Psoas muscle (tissue), 7 donors: ENCODE measurements at regions not wholly inside any gene's neighbourhood (a gene's known extent, or its start where the extent isn't known, plus 50 kb on each side); places are given as distances from the start of the nearest gene placed in this dataset.

ENCODE experiments used
- ATAC-seq, 4 donors: fragments of 200-7000 bp; cut with Tn5 transposase; one replicate each; pipeline ENCODE4 v1.9.1; 2020; ENCODE audit warnings: moderate library complexity in 3 of 4, mild to moderate bottlenecking in 2 of 4
- DNase-seq, 2 donors: peaks; one replicate each; pipeline ENCODE4 v3.0.0-alpha.2; 2020
- H3K27ac ChIP-seq: fragments of 200-600 bp; one replicate; pipeline ENCODE4 v1.8.0; 2022
- H3K27me3 ChIP-seq, 3 donors: fragments of 200-600 bp in 1 of 3; one replicate each; pipeline versions ENCODE4 v1.6.1 to v1.8.0; 2013 to 2022; ENCODE audit warnings: low read length in 2 of 3, mild to moderate bottlenecking in 2 of 3, moderate library complexity in 1 of 3; ENCODE audit not compliant: insufficient read depth in 3 of 3
- H3K36me3 ChIP-seq, 2 donors: fragments of 200-600 bp in 1 of 2; one replicate each; pipeline versions ENCODE4 v1.6.1 to v1.8.0; 2013 to 2022; ENCODE audit warnings: low read depth in 1 of 2, mild to moderate bottlenecking in 1 of 2, moderate library complexity in 1 of 2; ENCODE audit not compliant: insufficient read depth in 1 of 2
- H3K4me1 ChIP-seq: fragments of 200-600 bp; one replicate; pipeline ENCODE4 v1.8.0; 2022
- H3K4me3 ChIP-seq: fragments of 200-600 bp; one replicate; pipeline ENCODE4 v1.8.0; 2022; ENCODE audit warnings: mild to moderate bottlenecking
- H3K9me3 ChIP-seq: fragments of 200-600 bp; one replicate; pipeline ENCODE4 v1.8.0; 2022
- CTCF ChIP-seq: fragments of 200-600 bp; IDR thresholded peaks from one replicate; pipeline ENCODE4 v1.8.0; 2022; ENCODE audit warnings: antibody characterized with exemption
- WGBS, 3 donors: extraction: QIAGEN DNeasy Blood & Tissue Kit; methylation state at CpG; one replicate each; pipeline versions ENCODE4 v1.1.6 to v1.1.7; 2013; 5-methylcytosine and 5-hydroxymethylcytosine counted together
- intact Hi-C, 2 donors: fragments of 100-400 bp; cut with DNase I; formaldehyde crosslinking; loops; one replicate each; pipeline versions ENCODE4 v1.11.0 to v1.14.2; 2022
- donor health status: healthy with polysubstance abuse.
- donor health status: DM: no; HTN: no; CAD: no; lungs with moderate emphysema.
- donor health status: Bipolar disorder and iron deficiency.
- donor health status: healthy.
- donor health status: DM: yes; HTN: yes; CAD: no.
- donor health status: DM: no; HTN: no; CAD: no.
- donor health status: DM: yes; HTN: yes; CAD: no.

- 85 to 97% (median 96%) methylated on average over 3 of the region's 3 CpGs for WGBS, 3 donors
- H3K4me3 ChIP-seq = peak overlapping the region; percentile 48
- H3K36me3 ChIP-seq = no peaks in the 10 kb centered on the region
- intact Hi-C loops = loop anchor here (5.0 to 10.0 kb wide), 3 partner anchors 73 to 171 kb away; partner anchors contain the start of gene ETS2 (in 1 of the 2)
- peak overlapping the region; percentile 94 for H3K27ac ChIP-seq
- H3K27me3 ChIP-seq = no peaks in the 10 kb centered on the region
- H3K4me1 ChIP-seq = peaks cover 48% of the 10 kb centered on the region
- TF ChIP-seq CTCF = no peak
- ATAC-seq (peak in 1 of 4 donors; percentile 4), DNase-seq (no peak)
- no peaks in the 10 kb centered on the region for H3K9me3 ChIP-seq
Measured at GRCh38 chr21:38913893-38914527, 108.3 kb downstream of the ETS2 start.

GRCh38 chr21:38913120-38913892, 107.6 kb downstream of the ETS2 start:
- WGBS, 3 donors = 6 to 8% (median 8%) methylated on average over 32 of the region's 32 CpGs
- H3K9me3 ChIP-seq = no peaks in the 10 kb centered on the region
- H3K27ac ChIP-seq = peak overlapping the region; percentile 94
- H3K4me3 ChIP-seq = peak overlapping the region; percentile 48
- intact Hi-C loops = loop anchor here (5.0 to 10.0 kb wide), 3 partner anchors 74 to 171 kb away; partner anchors contain the start of gene ETS2 (in 1 of the 2)
- ATAC-seq (peak; percentile 72 to 87 (median 81)), DNase-seq (peak; percentile 83 to 89)
- peaks cover 51% of the 10 kb centered on the region for H3K4me1 ChIP-seq
- H3K27me3 ChIP-seq = no peaks in the 10 kb centered on the region
- no peaks in the 10 kb centered on the region for H3K36me3 ChIP-seq
- no peak for TF ChIP-seq CTCF

- Histone ChIP-seq H3K4me3 (peak overlapping the region; percentile 48), H3K27me3 (no peaks in the 10 kb centered on the region), H3K9me3 (no peaks in the 10 kb centered on the region), H3K4me1 (peaks cover 57% of the 10 kb centered on the region), H3K27ac (peak overlapping the region; percentile 94), H3K36me3 (no peaks in the 10 kb centered on the region)
- ATAC-seq (no peak), DNase-seq (no peak)
- intact Hi-C loops = loop anchor here (5.0 to 10.0 kb wide), 3 partner anchors 75 to 172 kb away; partner anchors contain the start of gene ETS2 (in 1 of the 2)
- TF ChIP-seq CTCF = no peak
- 37 to 44% (median 41%) methylated on average over 6 of the region's 6 CpGs for WGBS, 3 donors
Measured at GRCh38 chr21:38912789-38913119, 107.0 kb downstream of the ETS2 start.

GRCh38 chr21:38912102-38912629, 106.4 kb downstream of the ETS2 start:
- peak overlapping the region; percentile 94 for H3K27ac ChIP-seq
- WGBS, 3 donors = 83 to 95% (median 85%) methylated on average over 7 of the region's 7 CpGs
- no peak overlapping the region for H3K4me3 ChIP-seq
- H3K9me3 ChIP-seq = no peaks in the 10 kb centered on the region
- DNase-seq = no peak
- H3K27me3 ChIP-seq = no peaks in the 10 kb centered on the region
- ATAC-seq = no peak
- H3K4me1 ChIP-seq = peaks cover 62% of the 10 kb centered on the region
- TF ChIP-seq CTCF = no peak
- no peaks in the 10 kb centered on the region for H3K36me3 ChIP-seq
- intact Hi-C loops = loop anchor here (5.0 to 10.0 kb wide), 3 partner anchors 75 to 173 kb away; partner anchors contain the start of gene ETS2 (in 1 of the 2)
